SK-N-SH treated with all-trans-retinoic acid at 6 μM for 48 hours (cell line): ENCODE measurements at regions not wholly inside any gene's neighbourhood (a gene's known extent, or its start where the extent isn't known, plus 50 kb on each side); places are given as distances from the start of the nearest gene placed in this dataset.

Source experiments
- ATAC-seq: fragments of 200-7000 bp; cut with Tn5 transposase; 3 replicates; pipeline ENCODE4 v1.9.1; 2020; ENCODE audit warnings: mild to moderate bottlenecking, moderate library complexity
- BACH2 ChIP-seq: fragments of 250-450 bp; sonication (Bioruptor Pico); IDR thresholded peaks from 2 replicates; pipeline ENCODE4 v1.9.0; 2021; ENCODE audit warnings: mild to moderate bottlenecking, borderline replicate concordance
- CSDC2 ChIP-seq: fragments of 250-450 bp; sonication (Bioruptor Pico); IDR thresholded peaks from 2 replicates; pipeline ENCODE4 v1.5.0; 2020; ENCODE audit warnings: mild to moderate bottlenecking, moderate library complexity
- GLIS3 ChIP-seq: fragments of 250-450 bp; sonication (Bioruptor Pico); IDR thresholded peaks from 2 replicates; pipeline ENCODE4 v1.5.0; 2020; ENCODE audit warnings: mild to moderate bottlenecking, moderate library complexity
- ISL1 ChIP-seq: fragments of 250-450 bp; sonication (Bioruptor Pico); IDR thresholded peaks from 2 replicates; pipeline ENCODE4 v2.1.2; 2022; ENCODE audit warnings: mild to moderate bottlenecking, moderate library complexity
- OSR1 ChIP-seq: fragments of 250-450 bp; sonication (Bioruptor Pico); IDR thresholded peaks from 2 replicates; pipeline ENCODE4 v1.8.0; 2022; ENCODE audit warnings: moderate library complexity, mild to moderate bottlenecking, inconsistent platforms
- PPARA ChIP-seq: fragments of 250-450 bp; sonication (Bioruptor Pico); IDR thresholded peaks from 2 replicates; pipeline ENCODE4 v1.5.0; 2020; ENCODE audit warnings: mild to moderate bottlenecking, borderline replicate concordance
- RARB ChIP-seq: fragments of 250-450 bp; sonication (Bioruptor Pico); IDR thresholded peaks from 2 replicates; pipeline ENCODE4 v1.8.0; 2021; ENCODE audit warnings: mild to moderate bottlenecking, moderate library complexity
- SNAI2 ChIP-seq: fragments of 250-450 bp; sonication (Bioruptor Pico); IDR thresholded peaks from 2 replicates; pipeline ENCODE4 v1.5.0; 2020; ENCODE audit warnings: mild to moderate bottlenecking, moderate library complexity
- TCF4 ChIP-seq: fragments of 250-450 bp; sonication (Bioruptor Pico); IDR thresholded peaks from 2 replicates; pipeline ENCODE4 v1.8.0; 2021; ENCODE audit warnings: mild to moderate bottlenecking, moderate library complexity, borderline replicate concordance
- TOX ChIP-seq: fragments of 250-450 bp; sonication (Bioruptor Pico); IDR thresholded peaks from 2 replicates; pipeline ENCODE4 v1.8.0; 2021; ENCODE audit warnings: mild to moderate bottlenecking, moderate library complexity, borderline replicate concordance
- ZC3H10 ChIP-seq: fragments of 250-450 bp; sonication (Bioruptor Pico); IDR thresholded peaks from 2 replicates; pipeline ENCODE4 v1.5.1; 2021; ENCODE audit warnings: mild to moderate bottlenecking, moderate library complexity
- ZFP3 ChIP-seq: fragments of 250-450 bp; sonication (Bioruptor Pico); IDR thresholded peaks from 2 replicates; pipeline ENCODE4 v1.5.0; 2020; ENCODE audit warnings: mild to moderate bottlenecking, moderate library complexity
- ZFP30 ChIP-seq: fragments of 450-650 bp; formaldehyde crosslinking; IDR thresholded peaks from 2 replicates; pipeline ENCODE4 v1.5.0; 2022; ENCODE audit warnings: mild to moderate bottlenecking, moderate library complexity
- ZNF565 ChIP-seq: fragments of 450-650 bp; formaldehyde crosslinking; conservative IDR thresholded peaks from 2 replicates; pipeline ENCODE4 v1.5.0; 2020; ENCODE audit warnings: low read depth, mild to moderate bottlenecking, moderate library complexity
- ZNF70 ChIP-seq: fragments of 450-650 bp; formaldehyde crosslinking; IDR thresholded peaks from 2 replicates; pipeline ENCODE4 v1.5.0; 2020; ENCODE audit warnings: mild to moderate bottlenecking, moderate library complexity
- TF ChIP-seq, protein P1 (sequence below): fragments of 250-450 bp; sonication (Bioruptor Pico); IDR thresholded peaks from 2 replicates; pipeline ENCODE4 v1.5.1; 2020; ENCODE audit warnings: low read depth, mild to moderate bottlenecking, moderate library complexity
- TF ChIP-seq, protein P2 (sequence below): fragments of 250-450 bp; sonication (Bioruptor Pico); IDR thresholded peaks from 2 replicates; pipeline ENCODE4 v1.8.0; 2021; ENCODE audit warnings: low read depth, mild to moderate bottlenecking, moderate library complexity, borderline replicate concordance
- TF ChIP-seq, protein P3 (sequence below): fragments of 250-450 bp; sonication (Bioruptor Pico); IDR thresholded peaks from 2 replicates; pipeline ENCODE4 v1.8.0; 2020; ENCODE audit warnings: mild to moderate bottlenecking, moderate library complexity, borderline replicate concordance
- TF ChIP-seq, protein P4 (sequence below): fragments of 250-450 bp; sonication (Bioruptor Pico); IDR thresholded peaks from 2 replicates; pipeline ENCODE4 v1.5.1; 2021; ENCODE audit warnings: mild to moderate bottlenecking, moderate library complexity
- TF ChIP-seq, protein P5 (sequence below): fragments of 250-450 bp; sonication (Bioruptor Pico); IDR thresholded peaks from 2 replicates; pipeline ENCODE4 v1.5.0; 2020; ENCODE audit warnings: mild to moderate bottlenecking, moderate library complexity

DNA sequence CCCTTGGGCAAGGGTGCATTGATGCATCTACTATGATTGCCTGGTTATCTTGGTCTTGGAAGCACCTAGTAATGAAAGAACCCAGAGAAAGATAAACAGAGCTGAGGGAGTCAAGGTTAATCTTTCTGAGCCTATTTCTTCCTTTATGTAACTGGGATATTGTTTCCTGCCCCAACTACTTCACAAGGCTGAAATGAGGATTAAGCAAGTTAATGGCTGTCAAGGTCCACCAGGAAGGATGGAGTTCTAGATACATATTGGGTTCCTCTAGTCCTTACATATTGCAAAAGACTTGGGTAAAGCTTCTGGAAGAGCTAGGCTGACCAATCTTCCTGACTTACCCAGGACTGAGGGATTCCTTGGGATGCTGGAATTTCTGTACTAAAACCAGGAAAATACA, 589.8 kb downstream of the INSC start:
- TF ChIP-seq, protein P1, sequence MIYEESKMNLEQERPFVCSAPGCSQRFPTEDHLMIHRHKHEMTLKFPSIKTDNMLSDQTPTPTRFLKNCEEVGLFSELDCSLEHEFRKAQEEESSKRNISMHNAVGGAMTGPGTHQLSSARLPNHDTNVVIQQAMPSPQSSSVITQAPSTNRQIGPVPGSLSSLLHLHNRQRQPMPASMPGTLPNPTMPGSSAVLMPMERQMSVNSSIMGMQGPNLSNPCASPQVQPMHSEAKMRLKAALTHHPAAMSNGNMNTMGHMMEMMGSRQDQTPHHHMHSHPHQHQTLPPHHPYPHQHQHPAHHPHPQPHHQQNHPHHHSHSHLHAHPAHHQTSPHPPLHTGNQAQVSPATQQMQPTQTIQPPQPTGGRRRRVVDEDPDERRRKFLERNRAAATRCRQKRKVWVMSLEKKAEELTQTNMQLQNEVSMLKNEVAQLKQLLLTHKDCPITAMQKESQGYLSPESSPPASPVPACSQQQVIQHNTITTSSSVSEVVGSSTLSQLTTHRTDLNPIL (CRISPR knock-in tag): no peak
- TF ChIP-seq, all 23 proteins: peak for 0
- no peak for ATAC-seq

DNA sequence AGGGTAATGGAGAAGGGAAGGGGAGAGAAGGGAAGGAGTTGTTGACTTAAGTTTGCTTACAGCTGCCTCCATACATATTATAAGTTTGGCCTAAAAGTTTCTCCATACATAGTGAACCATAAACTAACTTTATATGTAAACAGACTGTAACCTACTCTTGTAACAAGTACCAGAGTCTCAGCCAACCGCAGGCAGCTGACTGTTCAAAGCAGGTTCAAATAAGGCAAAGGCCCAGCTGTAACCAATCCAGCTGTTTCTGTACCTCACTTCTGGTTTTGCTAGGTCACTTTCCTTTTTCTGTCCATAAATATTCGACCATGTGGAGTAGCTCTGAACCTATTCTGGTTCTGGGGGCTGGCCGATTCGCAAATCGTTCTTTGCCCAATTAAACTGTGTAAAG, 591.2 kb downstream of the INSC start:
- no peak for TF ChIP-seq BACH2 (CRISPR knock-in tag)
- TF ChIP-seq, protein P2, sequence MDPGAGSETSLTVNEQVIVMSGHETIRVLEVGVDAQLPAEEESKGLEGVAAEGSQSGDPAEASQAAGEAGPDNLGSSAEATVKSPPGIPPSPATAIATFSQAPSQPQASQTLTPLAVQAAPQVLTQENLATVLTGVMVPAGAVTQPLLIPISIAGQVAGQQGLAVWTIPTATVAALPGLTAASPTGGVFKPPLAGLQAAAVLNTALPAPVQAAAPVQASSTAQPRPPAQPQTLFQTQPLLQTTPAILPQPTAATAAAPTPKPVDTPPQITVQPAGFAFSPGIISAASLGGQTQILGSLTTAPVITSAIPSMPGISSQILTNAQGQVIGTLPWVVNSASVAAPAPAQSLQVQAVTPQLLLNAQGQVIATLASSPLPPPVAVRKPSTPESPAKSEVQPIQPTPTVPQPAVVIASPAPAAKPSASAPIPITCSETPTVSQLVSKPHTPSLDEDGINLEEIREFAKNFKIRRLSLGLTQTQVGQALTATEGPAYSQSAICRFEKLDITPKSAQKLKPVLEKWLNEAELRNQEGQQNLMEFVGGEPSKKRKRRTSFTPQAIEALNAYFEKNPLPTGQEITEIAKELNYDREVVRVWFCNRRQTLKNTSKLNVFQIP (CRISPR knock-in tag): no peak
- TF ChIP-seq, protein P1 (CRISPR knock-in tag): no peak
- no peak for TF ChIP-seq ISL1 (CRISPR knock-in tag)
- TF ChIP-seq ZFP30 (CRISPR knock-in tag): no peak
- TF ChIP-seq OSR1 (CRISPR knock-in tag): no peak
- TF ChIP-seq ZFP3 (CRISPR knock-in tag): no peak
- TF ChIP-seq, protein P3, sequence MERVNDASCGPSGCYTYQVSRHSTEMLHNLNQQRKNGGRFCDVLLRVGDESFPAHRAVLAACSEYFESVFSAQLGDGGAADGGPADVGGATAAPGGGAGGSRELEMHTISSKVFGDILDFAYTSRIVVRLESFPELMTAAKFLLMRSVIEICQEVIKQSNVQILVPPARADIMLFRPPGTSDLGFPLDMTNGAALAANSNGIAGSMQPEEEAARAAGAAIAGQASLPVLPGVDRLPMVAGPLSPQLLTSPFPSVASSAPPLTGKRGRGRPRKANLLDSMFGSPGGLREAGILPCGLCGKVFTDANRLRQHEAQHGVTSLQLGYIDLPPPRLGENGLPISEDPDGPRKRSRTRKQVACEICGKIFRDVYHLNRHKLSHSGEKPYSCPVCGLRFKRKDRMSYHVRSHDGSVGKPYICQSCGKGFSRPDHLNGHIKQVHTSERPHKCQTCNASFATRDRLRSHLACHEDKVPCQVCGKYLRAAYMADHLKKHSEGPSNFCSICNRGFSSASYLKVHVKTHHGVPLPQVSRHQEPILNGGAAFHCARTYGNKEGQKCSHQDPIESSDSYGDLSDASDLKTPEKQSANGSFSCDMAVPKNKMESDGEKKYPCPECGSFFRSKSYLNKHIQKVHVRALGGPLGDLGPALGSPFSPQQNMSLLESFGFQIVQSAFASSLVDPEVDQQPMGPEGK (CRISPR knock-in tag): no peak
- TF ChIP-seq GLIS3 (CRISPR knock-in tag): no peak
- TF ChIP-seq PPARA: no peak
- no peak for TF ChIP-seq CSDC2 (CRISPR knock-in tag)
- no peak for TF ChIP-seq TCF4
- TF ChIP-seq, protein P4, sequence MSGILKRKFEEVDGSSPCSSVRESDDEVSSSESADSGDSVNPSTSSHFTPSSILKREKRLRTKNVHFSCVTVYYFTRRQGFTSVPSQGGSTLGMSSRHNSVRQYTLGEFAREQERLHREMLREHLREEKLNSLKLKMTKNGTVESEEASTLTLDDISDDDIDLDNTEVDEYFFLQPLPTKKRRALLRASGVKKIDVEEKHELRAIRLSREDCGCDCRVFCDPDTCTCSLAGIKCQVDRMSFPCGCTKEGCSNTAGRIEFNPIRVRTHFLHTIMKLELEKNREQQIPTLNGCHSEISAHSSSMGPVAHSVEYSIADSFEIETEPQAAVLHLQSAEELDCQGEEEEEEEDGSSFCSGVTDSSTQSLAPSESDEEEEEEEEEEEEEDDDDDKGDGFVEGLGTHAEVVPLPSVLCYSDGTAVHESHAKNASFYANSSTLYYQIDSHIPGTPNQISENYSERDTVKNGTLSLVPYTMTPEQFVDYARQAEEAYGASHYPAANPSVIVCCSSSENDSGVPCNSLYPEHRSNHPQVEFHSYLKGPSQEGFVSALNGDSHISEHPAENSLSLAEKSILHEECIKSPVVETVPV: no peak
- TF ChIP-seq ZC3H10: no peak
- no peak for TF ChIP-seq SNAI2 (CRISPR knock-in tag)
- TF ChIP-seq, protein P5, sequence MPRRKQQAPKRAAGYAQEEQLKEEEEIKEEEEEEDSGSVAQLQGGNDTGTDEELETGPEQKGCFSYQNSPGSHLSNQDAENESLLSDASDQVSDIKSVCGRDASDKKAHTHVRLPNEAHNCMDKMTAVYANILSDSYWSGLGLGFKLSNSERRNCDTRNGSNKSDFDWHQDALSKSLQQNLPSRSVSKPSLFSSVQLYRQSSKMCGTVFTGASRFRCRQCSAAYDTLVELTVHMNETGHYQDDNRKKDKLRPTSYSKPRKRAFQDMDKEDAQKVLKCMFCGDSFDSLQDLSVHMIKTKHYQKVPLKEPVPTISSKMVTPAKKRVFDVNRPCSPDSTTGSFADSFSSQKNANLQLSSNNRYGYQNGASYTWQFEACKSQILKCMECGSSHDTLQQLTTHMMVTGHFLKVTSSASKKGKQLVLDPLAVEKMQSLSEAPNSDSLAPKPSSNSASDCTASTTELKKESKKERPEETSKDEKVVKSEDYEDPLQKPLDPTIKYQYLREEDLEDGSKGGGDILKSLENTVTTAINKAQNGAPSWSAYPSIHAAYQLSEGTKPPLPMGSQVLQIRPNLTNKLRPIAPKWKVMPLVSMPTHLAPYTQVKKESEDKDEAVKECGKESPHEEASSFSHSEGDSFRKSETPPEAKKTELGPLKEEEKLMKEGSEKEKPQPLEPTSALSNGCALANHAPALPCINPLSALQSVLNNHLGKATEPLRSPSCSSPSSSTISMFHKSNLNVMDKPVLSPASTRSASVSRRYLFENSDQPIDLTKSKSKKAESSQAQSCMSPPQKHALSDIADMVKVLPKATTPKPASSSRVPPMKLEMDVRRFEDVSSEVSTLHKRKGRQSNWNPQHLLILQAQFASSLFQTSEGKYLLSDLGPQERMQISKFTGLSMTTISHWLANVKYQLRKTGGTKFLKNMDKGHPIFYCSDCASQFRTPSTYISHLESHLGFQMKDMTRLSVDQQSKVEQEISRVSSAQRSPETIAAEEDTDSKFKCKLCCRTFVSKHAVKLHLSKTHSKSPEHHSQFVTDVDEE (CRISPR knock-in tag): no peak
- ATAC-seq: no peak

DNA sequence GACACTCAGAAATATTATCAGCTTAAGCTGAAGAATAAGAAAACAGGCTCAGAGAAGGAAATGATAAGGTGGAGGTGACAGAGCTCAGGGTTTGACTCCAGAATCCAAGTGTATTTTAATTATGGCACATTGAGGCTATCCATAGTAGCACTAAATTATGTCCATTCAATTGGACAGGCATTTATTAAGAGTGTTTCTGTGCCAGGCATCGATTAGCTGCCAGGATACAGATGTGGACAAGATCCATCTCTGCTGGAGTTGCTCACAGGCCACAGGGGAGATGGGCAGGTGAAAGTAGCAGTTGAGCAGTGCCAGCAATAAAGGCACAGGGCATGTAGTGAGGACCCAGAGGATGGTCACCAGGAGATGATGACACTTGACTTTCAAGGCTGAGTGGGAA, 592.5 kb downstream of the INSC start:
- ATAC-seq: no peak
- TF ChIP-seq, protein P2 (CRISPR knock-in tag): no peak
- TF ChIP-seq RARB (CRISPR knock-in tag) (no peak), ISL1 (CRISPR knock-in tag) (no peak), GLIS3 (CRISPR knock-in tag) (no peak), OSR1 (CRISPR knock-in tag) (no peak), ZFP30 (CRISPR knock-in tag) (no peak), ZNF565 (no peak), BACH2 (CRISPR knock-in tag) (no peak), TOX (CRISPR knock-in tag) (no peak), ZNF70 (no peak), ZC3H10 (no peak)
- TF ChIP-seq, protein P4: no peak
- TF ChIP-seq, protein P1 (CRISPR knock-in tag): no peak
- TF ChIP-seq, protein P3 (CRISPR knock-in tag): no peak
